ENCODE measurements at regions not wholly inside any gene's neighbourhood (a gene's known extent, or its start where the extent isn't known, plus 50 kb on each side); places are given as distances from the start of the nearest gene placed in this dataset.

DNA sequence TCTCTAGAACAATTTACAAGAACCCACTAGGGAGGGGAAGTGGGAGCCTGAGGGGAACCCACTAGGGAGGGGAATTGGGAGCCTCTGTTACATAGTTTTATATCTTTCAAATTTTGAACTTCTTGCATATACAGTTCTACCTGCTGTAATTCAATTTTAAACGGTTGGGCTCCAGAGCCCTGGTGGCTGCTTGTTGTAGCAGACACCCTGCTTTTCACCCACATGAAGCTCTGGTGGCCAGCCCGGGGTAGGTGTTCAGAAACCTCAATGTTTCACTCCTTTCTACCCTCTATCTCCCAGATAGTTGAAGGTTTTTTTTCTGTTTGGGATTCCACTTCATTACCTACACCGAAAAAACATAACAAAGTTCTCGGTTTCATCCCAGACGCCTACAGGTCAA lies 124.4 kb downstream of the TMEM174 start:
- TF ChIP-seq CTCF (IDR thresholded peaks at IDR 0.05; ENCODE audit: insufficient read depth, low read depth, low read length), result no peak
- H3K4me3 ChIP-seq (ENCODE audit: low read depth, low read length), result no peak overlapping the region
- no peak for DNase-seq (ENCODE audit: low read depth)

DNA sequence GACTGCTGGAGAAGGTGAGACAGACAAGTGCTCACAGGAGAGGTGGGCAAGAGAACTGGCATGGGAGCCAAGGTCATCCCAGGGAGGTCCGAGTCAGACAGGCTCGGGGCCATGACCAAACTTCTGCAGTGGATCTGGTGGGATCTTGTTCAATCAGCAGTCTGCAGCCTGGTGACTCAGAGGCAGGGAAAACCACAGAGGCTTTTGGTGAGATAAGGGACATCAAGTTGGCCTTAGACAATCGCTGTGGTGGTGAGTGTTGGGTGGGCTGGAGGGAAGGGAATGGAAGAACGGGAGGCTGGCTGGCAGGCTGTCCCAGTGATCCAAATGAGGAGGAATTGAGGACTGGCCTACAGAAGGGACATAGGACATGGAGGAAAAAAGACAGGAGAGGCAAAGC lies 123.8 kb downstream of the TMEM174 start:
- TF ChIP-seq CTCF (IDR thresholded peaks at IDR 0.05; ENCODE audit: insufficient read depth, low read depth, low read length), result no peak
- no peak overlapping the region for H3K4me3 ChIP-seq (ENCODE audit: low read depth, low read length)
- DNase-seq (ENCODE audit: low read depth), result peak; percentile 57

GRCh38 chr5:73295921-73296320 lies 122.9 kb downstream of the TMEM174 start:
- no peak overlapping the region for H3K4me3 ChIP-seq (ENCODE audit: low read depth, low read length)
- TF ChIP-seq CTCF (IDR thresholded peaks at IDR 0.05; ENCODE audit: insufficient read depth, low read depth, low read length), result no peak
- no peak for DNase-seq (ENCODE audit: low read depth)

DNA sequence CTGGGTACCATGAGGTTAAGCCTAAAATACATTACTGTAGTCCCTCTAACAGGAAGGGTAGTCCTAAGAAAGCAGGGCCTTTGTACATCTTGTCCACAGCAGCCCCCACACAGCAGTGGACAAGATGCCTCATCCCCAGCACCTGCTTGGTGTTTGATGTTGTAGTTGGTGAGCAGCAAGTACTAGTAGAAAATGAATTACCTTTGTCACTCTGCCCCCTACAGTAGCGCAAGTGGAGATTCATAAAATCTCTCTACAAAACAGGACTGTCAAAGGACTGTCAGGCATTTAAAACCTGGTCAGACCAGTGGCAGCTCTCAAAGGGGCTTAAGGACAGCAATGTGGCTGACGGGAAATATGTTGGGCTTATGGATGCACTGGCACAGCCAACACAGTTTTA lies 122.5 kb downstream of the TMEM174 start:
- H3K4me3 ChIP-seq (ENCODE audit: low read depth, low read length), result no peak overlapping the region
- no peak for TF ChIP-seq CTCF (IDR thresholded peaks at IDR 0.05; ENCODE audit: insufficient read depth, low read depth, low read length)
- DNase-seq (ENCODE audit: low read depth), result no peak

DNA sequence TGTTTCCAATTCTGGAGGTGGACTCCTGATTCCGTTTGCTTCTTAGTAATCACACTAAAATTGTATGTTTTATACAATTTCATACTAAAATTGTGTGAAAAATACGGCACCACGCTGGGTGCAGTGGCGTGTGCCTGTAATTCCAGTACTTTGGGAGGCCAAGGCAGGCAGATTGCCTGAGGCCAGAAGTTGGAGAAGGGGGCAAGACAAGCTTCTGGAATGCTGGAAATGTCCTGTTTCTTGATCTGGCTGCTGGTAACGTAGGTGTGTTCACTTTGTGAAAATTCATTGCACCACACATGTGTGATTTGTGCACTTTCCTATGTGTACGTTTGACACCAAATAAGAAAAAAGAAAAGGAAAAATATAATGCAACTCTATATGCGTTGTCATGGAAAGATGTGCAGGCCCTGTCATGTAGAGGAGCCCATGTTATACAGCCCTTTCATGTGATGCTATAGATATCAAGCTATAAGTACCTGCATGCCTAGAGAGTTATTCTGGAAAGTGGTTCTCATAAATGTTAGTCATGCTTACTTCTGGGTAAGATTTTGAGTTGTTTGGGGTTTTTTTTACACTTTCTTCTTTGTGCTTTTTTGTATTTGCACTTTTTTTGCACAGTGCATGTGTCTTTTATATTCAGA lies 119.9 kb downstream of the TMEM174 start:
- DNase-seq (ENCODE audit: low read depth), result no peak
- TF ChIP-seq CTCF (IDR thresholded peaks at IDR 0.05; ENCODE audit: insufficient read depth, low read depth, low read length), result no peak
- H3K4me3 ChIP-seq (ENCODE audit: low read depth, low read length), result no peak overlapping the region

DNA sequence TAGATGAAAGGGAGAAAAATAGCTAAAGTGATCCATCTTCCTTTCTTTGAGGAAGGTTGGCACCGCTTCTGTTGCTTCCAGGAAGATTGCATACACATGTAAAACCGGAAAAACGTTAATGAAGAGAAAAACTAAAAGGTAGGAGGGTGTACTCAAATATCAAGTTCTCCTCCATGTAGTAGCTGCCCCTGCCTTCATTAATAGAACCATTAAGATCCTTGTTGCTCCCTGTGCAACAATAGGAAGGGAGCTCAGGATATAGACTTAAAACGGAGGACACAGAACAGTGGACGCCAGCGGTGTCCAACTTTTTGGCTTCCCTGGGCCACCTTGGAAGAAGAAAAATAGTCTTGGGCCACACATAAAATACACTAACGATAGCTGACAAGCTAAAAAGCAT lies 118.9 kb downstream of the TMEM174 start:
- no peak for TF ChIP-seq CTCF (IDR thresholded peaks at IDR 0.05; ENCODE audit: insufficient read depth, low read depth, low read length)
- DNase-seq (ENCODE audit: low read depth), result no peak
- no peak overlapping the region for H3K4me3 ChIP-seq (ENCODE audit: low read depth, low read length)

GRCh38 chr5:73290242-73290641 lies 117.2 kb downstream of the TMEM174 start:
- TF ChIP-seq CTCF (IDR thresholded peaks at IDR 0.05; ENCODE audit: insufficient read depth, low read depth, low read length), result no peak
- no peak for DNase-seq (ENCODE audit: low read depth)

More at GRCh38 chr5:73290242-73290641, 117.2 kb downstream of the TMEM174 start:
- H3K4me3 ChIP-seq (ENCODE audit: low read depth, low read length), result no peak overlapping the region

Measured in fibroblast of villous mesenchyme (primary cell).